Left ventricle myocardium inferior (tissue), 1 donor: ENCODE measurements at regions not wholly inside any gene's neighbourhood (a gene's known extent, or its start where the extent isn't known, plus 50 kb on each side); places are given as distances from the start of the nearest gene placed in this dataset.

Experiments used
- DNase-seq: peaks from one replicate; pipeline ENCODE4 v3.0.0-alpha.2; 2020
- H3K27ac ChIP-seq: fragments of 200-600 bp; replicated peaks from 2 replicates; pipeline ENCODE4 v1.8.0; 2021
- H3K27me3 ChIP-seq: fragments of 200-600 bp; 2 replicates; pipeline ENCODE4 v1.8.0; 2021; ENCODE audit warnings: low read depth
- H3K36me3 ChIP-seq: fragments of 200-600 bp; 2 replicates; pipeline ENCODE4 v1.8.0; 2021
- H3K4me1 ChIP-seq: fragments of 200-600 bp; 2 replicates; pipeline ENCODE4 v1.8.0; 2021
- H3K4me3 ChIP-seq: fragments of 200-600 bp; 2 replicates; pipeline ENCODE4 v1.8.0; 2021; ENCODE audit warnings: mild to moderate bottlenecking, moderate library complexity
- H3K9me3 ChIP-seq: fragments of 200-600 bp; replicated peaks from 2 replicates; pipeline ENCODE4 v1.8.0; 2021
- CTCF ChIP-seq: fragments of 200-600 bp; IDR thresholded peaks from 2 replicates; pipeline ENCODE4 v1.8.0; 2021; ENCODE audit warnings: antibody characterized with exemption, mild to moderate bottlenecking, borderline replicate concordance
- intact Hi-C: fragments of 100-400 bp; cut with micrococcal nuclease; formaldehyde crosslinking; loops from one replicate; pipeline ENCODE4 v1.11.0; 2022
- donor health status: DM: no; HTN: yes; CAD: no; lungs with severe emphysema.

- no peak overlapping the region for H3K4me3 ChIP-seq
- no peak for TF ChIP-seq CTCF
Measured at GRCh38 chr10:75347186-75347585, 54.4 kb downstream of the ZNF503 start.

GRCh38 chr10:75345738-75346137, 55.8 kb downstream of the ZNF503 start:
- Histone ChIP-seq H3K4me1 (no peaks in the 10 kb centered on the region), H3K9me3 (peaks cover 12% of the 10 kb centered on the region), H3K27me3 (peaks cover 22% of the 10 kb centered on the region), H3K36me3 (no peaks in the 10 kb centered on the region), H3K27ac (no peak overlapping the region), H3K4me3 (no peak overlapping the region)
- DNase-seq: no peak
- intact Hi-C loops: no loop called here
- TF ChIP-seq CTCF: no peak

More at GRCh38 chr10:75347186-75347585, 54.4 kb downstream of the ZNF503 start:
- no peak for DNase-seq
- intact Hi-C loops: no loop called here
- H3K36me3 ChIP-seq: no peaks in the 10 kb centered on the region
- no peak overlapping the region for H3K27ac ChIP-seq
- peaks cover 12% of the 10 kb centered on the region for H3K9me3 ChIP-seq
- H3K4me1 ChIP-seq: no peaks in the 10 kb centered on the region
- H3K27me3 ChIP-seq: peaks cover 22% of the 10 kb centered on the region

GRCh38 chr10:75344170-75344569, 57.4 kb downstream of the ZNF503 start:
- H3K27ac ChIP-seq: no peak overlapping the region
- no peak for TF ChIP-seq CTCF
- peaks cover 12% of the 10 kb centered on the region for H3K9me3 ChIP-seq
- intact Hi-C loops: no loop called here
- H3K27me3 ChIP-seq: peaks cover 22% of the 10 kb centered on the region
- H3K36me3 ChIP-seq: no peaks in the 10 kb centered on the region
- no peaks in the 10 kb centered on the region for H3K4me1 ChIP-seq
- no peak for DNase-seq
- no peak overlapping the region for H3K4me3 ChIP-seq

GRCh38 chr10:75342397-75342796, 59.2 kb downstream of the ZNF503 start:
- no peak for TF ChIP-seq CTCF
- H3K36me3 ChIP-seq: no peaks in the 10 kb centered on the region
- peaks cover 22% of the 10 kb centered on the region for H3K27me3 ChIP-seq
- intact Hi-C loops: no loop called here
- H3K9me3 ChIP-seq: peaks cover 12% of the 10 kb centered on the region
- DNase-seq: no peak
- H3K27ac ChIP-seq: no peak overlapping the region
- H3K4me1 ChIP-seq: no peaks in the 10 kb centered on the region
- no peak overlapping the region for H3K4me3 ChIP-seq

- no peak for DNase-seq
- intact Hi-C loops: no loop called here
- no peaks in the 10 kb centered on the region for H3K36me3 ChIP-seq
- TF ChIP-seq CTCF: no peak
- H3K9me3 ChIP-seq: peaks cover 13% of the 10 kb centered on the region
- H3K27ac ChIP-seq: no peak overlapping the region
- no peaks in the 10 kb centered on the region for H3K4me1 ChIP-seq
- no peaks in the 10 kb centered on the region for H3K27me3 ChIP-seq
- no peak overlapping the region for H3K4me3 ChIP-seq
Measured at GRCh38 chr10:75335983-75336382, 65.6 kb downstream of the ZNF503 start.

- H3K36me3 ChIP-seq: no peaks in the 10 kb centered on the region
- H3K4me3 ChIP-seq: no peak overlapping the region
- no peak overlapping the region for H3K27ac ChIP-seq
- no peak for TF ChIP-seq CTCF
- H3K27me3 ChIP-seq: no peaks in the 10 kb centered on the region
- no peak for DNase-seq
- H3K4me1 ChIP-seq: no peaks in the 10 kb centered on the region
- intact Hi-C loops: no loop called here
- peaks cover 13% of the 10 kb centered on the region for H3K9me3 ChIP-seq
Measured at GRCh38 chr10:75335191-75335590, 66.4 kb downstream of the ZNF503 start.
